ENCODE measurements at regions not wholly inside any gene's neighbourhood (a gene's known extent, or its start where the extent isn't known, plus 50 kb on each side); places are given as distances from the start of the nearest gene placed in this dataset.

DNA sequence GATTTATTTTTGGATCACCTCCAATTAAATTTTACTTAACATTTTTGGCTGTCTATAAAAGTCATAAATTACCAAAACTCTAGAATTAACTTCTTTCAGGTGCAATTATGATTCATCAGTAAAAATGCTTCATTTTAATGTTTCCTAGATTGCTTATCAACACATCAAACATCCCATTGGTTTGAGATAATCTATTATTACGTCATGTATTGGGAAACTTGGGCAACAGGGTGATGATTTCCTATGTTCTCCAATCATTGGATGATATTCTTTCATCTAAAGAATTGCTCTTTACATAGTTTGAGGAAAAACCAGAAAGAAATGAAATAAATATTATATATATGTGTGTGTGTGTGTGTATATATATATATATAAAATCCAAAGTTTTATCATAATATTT, 76.8 kb upstream of the KCNJ6 start:
- Histone ChIP-seq H2AFZ (ENCODE audit: control insufficient read depth, low read length) (no peak overlapping the region), H3K36me3 (ENCODE audit: control insufficient read depth in 2 of 2, extremely low read depth in 1 of 2, insufficient read depth in 2 of 2, low read length in 2 of 2) (no peaks in the 10 kb centered on the region), H3K27me3 (ENCODE audit: control insufficient read depth, extremely low read depth, insufficient read depth, low read length) (no peaks in the 10 kb centered on the region), H3K27ac (ENCODE audit: control insufficient read depth, insufficient read depth, low read length) (no peak overlapping the region), H3K4me3 (ENCODE audit: control insufficient read depth in 2 of 3, extremely low read depth in 1 of 3, insufficient read depth in 2 of 3, low read depth in 1 of 3, low read length in 3 of 3) (no peak overlapping the region), H3K9me1 (ENCODE audit: control insufficient read depth, extremely low read depth, insufficient read depth, low read length) (no peaks in the 10 kb centered on the region), H3K4me2 (ENCODE audit: control insufficient read depth, extremely low read depth, insufficient read depth, low read depth, low read length) (no peak overlapping the region), H3K9ac (ENCODE audit: control insufficient read depth, extremely low read depth, insufficient read depth, low read length) (no peak overlapping the region), H4K20me1 (ENCODE audit: control insufficient read depth, extremely low read depth, insufficient read depth, low read length) (no peaks in the 10 kb centered on the region), H3K9me3 (ENCODE audit: control insufficient read depth, low read depth, low read length) (no peaks in the 10 kb centered on the region), H3K79me2 (ENCODE audit: control insufficient read depth, insufficient read depth, low read length) (no peaks in the 10 kb centered on the region), H3K4me1 (ENCODE audit: control insufficient read depth, extremely low read depth, insufficient read depth, low read length) (no peaks in the 10 kb centered on the region)
- no peak for FAIRE-seq
- no peak for DNase-seq (ENCODE audit: low read depth, low spot score)
- dilution Hi-C loops (cut with MboI; ENCODE audit: extremely low pct_ligation_motif_present, low sequenced_read_pairs), result no loop called here
- no peak for TF ChIP-seq EZH2 (IDR thresholded peaks at IDR 0.05; ENCODE audit: low read length)
- TF ChIP-seq, protein P1, sequence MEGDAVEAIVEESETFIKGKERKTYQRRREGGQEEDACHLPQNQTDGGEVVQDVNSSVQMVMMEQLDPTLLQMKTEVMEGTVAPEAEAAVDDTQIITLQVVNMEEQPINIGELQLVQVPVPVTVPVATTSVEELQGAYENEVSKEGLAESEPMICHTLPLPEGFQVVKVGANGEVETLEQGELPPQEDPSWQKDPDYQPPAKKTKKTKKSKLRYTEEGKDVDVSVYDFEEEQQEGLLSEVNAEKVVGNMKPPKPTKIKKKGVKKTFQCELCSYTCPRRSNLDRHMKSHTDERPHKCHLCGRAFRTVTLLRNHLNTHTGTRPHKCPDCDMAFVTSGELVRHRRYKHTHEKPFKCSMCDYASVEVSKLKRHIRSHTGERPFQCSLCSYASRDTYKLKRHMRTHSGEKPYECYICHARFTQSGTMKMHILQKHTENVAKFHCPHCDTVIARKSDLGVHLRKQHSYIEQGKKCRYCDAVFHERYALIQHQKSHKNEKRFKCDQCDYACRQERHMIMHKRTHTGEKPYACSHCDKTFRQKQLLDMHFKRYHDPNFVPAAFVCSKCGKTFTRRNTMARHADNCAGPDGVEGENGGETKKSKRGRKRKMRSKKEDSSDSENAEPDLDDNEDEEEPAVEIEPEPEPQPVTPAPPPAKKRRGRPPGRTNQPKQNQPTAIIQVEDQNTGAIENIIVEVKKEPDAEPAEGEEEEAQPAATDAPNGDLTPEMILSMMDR (optimal IDR thresholded peaks at IDR 0.05 in 1 of 3, IDR thresholded peaks at IDR 0.05 in 1 of 3, conservative IDR thresholded peaks at IDR 0.05 in 1 of 3; ENCODE audit: extremely low read depth in 1 of 3, insufficient read depth in 2 of 3, low read length in 3 of 3), result no peak

DNA sequence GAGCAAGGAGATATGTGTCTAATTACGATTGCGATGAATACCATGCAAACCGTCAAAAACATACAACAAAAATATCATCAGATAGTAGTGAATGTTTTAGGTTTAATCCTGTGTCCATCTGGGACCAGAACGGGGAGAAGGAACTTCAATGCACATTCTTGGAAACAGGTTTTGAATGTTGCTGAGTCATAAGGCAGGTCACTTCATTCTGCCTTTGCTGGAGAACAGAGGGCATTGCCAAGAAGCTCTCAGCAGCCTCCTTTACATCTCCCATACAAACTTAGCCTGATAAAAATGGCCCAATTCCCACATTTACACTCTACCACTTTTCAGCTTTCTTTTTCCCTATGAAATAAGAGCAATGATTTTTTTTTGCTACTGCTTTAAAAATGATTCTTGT, 78.0 kb upstream of the KCNJ6 start:
- Histone ChIP-seq H3K9me1 (ENCODE audit: control insufficient read depth, extremely low read depth, insufficient read depth, low read length) (no peaks in the 10 kb centered on the region), H3K9ac (ENCODE audit: control insufficient read depth, extremely low read depth, insufficient read depth, low read length) (no peak overlapping the region), H2AFZ (ENCODE audit: control insufficient read depth, low read length) (no peak overlapping the region), H3K4me1 (ENCODE audit: control insufficient read depth, extremely low read depth, insufficient read depth, low read length) (no peaks in the 10 kb centered on the region), H3K4me2 (ENCODE audit: control insufficient read depth, extremely low read depth, insufficient read depth, low read depth, low read length) (no peak overlapping the region), H4K20me1 (ENCODE audit: control insufficient read depth, extremely low read depth, insufficient read depth, low read length) (no peaks in the 10 kb centered on the region), H3K27ac (ENCODE audit: control insufficient read depth, insufficient read depth, low read length) (no peak overlapping the region), H3K79me2 (ENCODE audit: control insufficient read depth, insufficient read depth, low read length) (no peaks in the 10 kb centered on the region), H3K4me3 (ENCODE audit: control insufficient read depth in 2 of 3, extremely low read depth in 1 of 3, insufficient read depth in 2 of 3, low read depth in 1 of 3, low read length in 3 of 3) (no peak overlapping the region), H3K9me3 (ENCODE audit: control insufficient read depth, low read depth, low read length) (no peaks in the 10 kb centered on the region), H3K27me3 (ENCODE audit: control insufficient read depth, extremely low read depth, insufficient read depth, low read length) (no peaks in the 10 kb centered on the region), H3K36me3 (ENCODE audit: control insufficient read depth in 2 of 2, extremely low read depth in 1 of 2, insufficient read depth in 2 of 2, low read length in 2 of 2) (no peaks in the 10 kb centered on the region)
- FAIRE-seq (no peak), DNase-seq (ENCODE audit: low read depth, low spot score) (no peak)
- TF ChIP-seq, protein P1 (optimal IDR thresholded peaks at IDR 0.05 in 1 of 3, IDR thresholded peaks at IDR 0.05 in 1 of 3, conservative IDR thresholded peaks at IDR 0.05 in 1 of 3; ENCODE audit: extremely low read depth in 1 of 3, insufficient read depth in 2 of 3, low read length in 3 of 3), result no peak
- TF ChIP-seq EZH2 (IDR thresholded peaks at IDR 0.05; ENCODE audit: low read length), result no peak
- dilution Hi-C loops (cut with MboI; ENCODE audit: extremely low pct_ligation_motif_present, low sequenced_read_pairs), result no loop called here

Measured in keratinocyte (primary cell).